HCT116 (cell line): ENCODE measurements at regions not wholly inside any gene's neighbourhood (a gene's known extent, or its start where the extent isn't known, plus 50 kb on each side); places are given as distances from the start of the nearest gene placed in this dataset.

Experiments
- ATAC-seq: fragments of 200-7000 bp; cut with Tn5 transposase; 2 replicates; pipeline ENCODE4 v1.9.1; 2020; ENCODE audit warnings: mild to moderate bottlenecking, moderate library complexity
- BruUV-seq: library from RNA; stranded (reverse); fragments of 400-500 nt; replicated peaks from 2 replicates; lab custom pipeline; 2021; lab: Mats Ljungman, UMichigan
- CTCF ChIA-PET: fragments of 300-600 bp; sonication (Branson Sonifier 250); formaldehyde crosslinking; loops from one replicate; lab custom pipeline; 2021; ENCODE audit warnings: antibody characterized with exemption; lab: Charles Lee
- POLR2A ChIA-PET: fragments of 300-600, 350-600 bp; sonication (Branson Sonifier 250); formaldehyde crosslinking; loops from one replicate; lab custom pipeline; 2021; ENCODE audit warnings: antibody characterized with exemption; lab: Charles Lee
- RAD21 ChIA-PET, 2 experiments: fragments of 300-600 bp; sonication (Branson Sonifier 250); formaldehyde crosslinking; loops; one replicate each; lab custom pipeline; 2023; ENCODE audit warnings: low total read pairs in 2 of 2; ENCODE audit not compliant: uncharacterized antibody in 2 of 2, unreplicated experiment in 2 of 2, low non-redundant PET in 1 of 2; lab: Charles Lee
- DNase-seq: peaks from one replicate; pipeline ENCODE4 v3.0.0-alpha.2; 2010; ENCODE audit warnings: low read depth, low spot score
- H2AFZ ChIP-seq: fragments of 200-600 bp; shearing (Covaris generic), sonication (generic); 2 replicates; pipeline ENCODE4 v1.6.1; 2017; ENCODE audit warnings: low read depth, mixed run types, mixed read lengths, antibody characterized with exemption, low read length; ENCODE audit not compliant: poor library complexity, severe bottlenecking
- H3K27ac ChIP-seq: 2 replicates; pipeline ENCODE4 v1.5.1; 2012; ENCODE audit warnings: low read depth, low read length
- H3K27me3 ChIP-seq: fragments of 200-600 bp; sonication (generic); 2 replicates; pipeline ENCODE4 v1.6.1; 2016; ENCODE audit warnings: mixed run types, low read length, mixed read lengths; ENCODE audit not compliant: insufficient read depth
- H3K36me3 ChIP-seq, 2 experiments: fragments of 200-500 bp in 1 of 2; fragments of 200-600 bp in 1 of 2; sonication (Bioruptor generic) in 1 of 2; sonication (generic) in 1 of 2; 2 replicates each; pipeline versions ENCODE4 v1.5.1 to v1.6.1; 2014 to 2016; ENCODE audit warnings: low read length in 2 of 2, inconsistent platforms in 1 of 2, mixed read lengths in 1 of 2, mixed run types in 1 of 2; ENCODE audit not compliant: insufficient read depth in 2 of 2, control insufficient read depth in 1 of 2
- H3K4me1 ChIP-seq, 2 experiments: fragments of 200-600 bp in 1 of 2; sonication (generic) in 1 of 2; 2 replicates each; pipeline versions ENCODE4 v1.5.1 to v1.6.1; 2012 to 2017; ENCODE audit warnings: low read length in 2 of 2, inconsistent platforms in 1 of 2, mild to moderate bottlenecking in 1 of 2, mixed read lengths in 1 of 2, mixed run types in 1 of 2, moderate library complexity in 1 of 2; ENCODE audit not compliant: insufficient read depth in 2 of 2, control insufficient read depth in 1 of 2
- H3K4me2 ChIP-seq: fragments of 200-600 bp; sonication (generic); 2 replicates; pipeline ENCODE4 v1.6.1; 2017; ENCODE audit warnings: mixed run types, low read length, mixed read lengths
- H3K4me3 ChIP-seq, 2 experiments: fragments of 200-600 bp in 1 of 2; sonication (generic) in 1 of 2; replicated peaks in 1 of 2; 2 replicates each; pipeline ENCODE4 v1.5.1; 2011 to 2016; ENCODE audit warnings: low read length in 2 of 2, control low read depth in 1 of 2, low read depth in 1 of 2, mild to moderate bottlenecking in 1 of 2, mixed read lengths in 1 of 2, mixed run types in 1 of 2
- H3K79me2 ChIP-seq: fragments of 200-600 bp; sonication (generic); 2 replicates; pipeline ENCODE4 v1.6.1; 2017; ENCODE audit warnings: mild to moderate bottlenecking, mixed run types, low read length, moderate library complexity, mixed read lengths; ENCODE audit not compliant: insufficient read depth
- H3K9ac ChIP-seq: fragments of 200-600 bp; sonication (generic); 2 replicates; pipeline ENCODE4 v1.6.1; 2016; ENCODE audit warnings: low read length, mixed read lengths
- H3K9me2 ChIP-seq: fragments of 200-600 bp; sonication (generic), shearing (Covaris generic); 2 replicates; pipeline ENCODE4 v1.6.1; 2017; ENCODE audit warnings: mixed run types, mild to moderate bottlenecking, moderate library complexity; ENCODE audit not compliant: insufficient read depth
- H3K9me3 ChIP-seq, 2 experiments: fragments of 200-500 bp in 1 of 2; fragments of 200-600 bp in 1 of 2; sonication (Bioruptor generic) in 1 of 2; sonication (generic) in 1 of 2; 2 replicates each; pipeline ENCODE4 v1.6.1; 2014 to 2017; ENCODE audit warnings: low read length in 2 of 2, mixed read lengths in 2 of 2, inconsistent platforms in 1 of 2, low read depth in 1 of 2, mild to moderate bottlenecking in 1 of 2, mixed run types in 1 of 2, moderate library complexity in 1 of 2; ENCODE audit not compliant: control insufficient read depth in 1 of 2, insufficient read depth in 1 of 2
- H4K20me1 ChIP-seq: fragments of 200-600 bp; sonication (generic), shearing (Covaris generic); 2 replicates; pipeline ENCODE4 v1.6.1; 2017; ENCODE audit warnings: mixed run types, mild to moderate bottlenecking, moderate library complexity; ENCODE audit not compliant: insufficient read depth
- CBX3 ChIP-seq: IDR thresholded peaks from 2 replicates; pipeline ENCODE4 v1.6.1; 2012; ENCODE audit warnings: low read depth
- CEBPB ChIP-seq: IDR thresholded peaks from 2 replicates; pipeline ENCODE4 v1.6.1; 2012; ENCODE audit warnings: low read depth
- CTCF ChIP-seq, 3 experiments: fragments of 200-600 bp in 1 of 3; sonication (generic) in 1 of 3; IDR thresholded peaks in 2 of 3; conservative IDR thresholded peaks in 1 of 3; 2 replicates each; pipeline ENCODE4 v1.5.1; 2012 to 2017; ENCODE audit warnings: low read depth in 2 of 3, low read length in 2 of 3, antibody characterized with exemption in 1 of 3, borderline replicate concordance in 1 of 3, control low read depth in 1 of 3, mild to moderate bottlenecking in 1 of 3, mixed read lengths in 1 of 3, mixed run types in 1 of 3, moderate library complexity in 1 of 3; ENCODE audit not compliant: insufficient read depth in 1 of 3
- EGR1 ChIP-seq: IDR thresholded peaks from 2 replicates; pipeline ENCODE4 v1.6.1; 2012; ENCODE audit warnings: low read depth
- EZH2phosphoT487 ChIP-seq: fragments of 200-600 bp; IDR thresholded peaks from 2 replicates; pipeline ENCODE4 v1.6.1; 2018; ENCODE audit warnings: antibody characterized with exemption, borderline replicate concordance
- FOSL1 ChIP-seq: IDR thresholded peaks from 2 replicates; pipeline ENCODE4 v1.6.1; 2012; ENCODE audit warnings: low read depth
- POLR2AphosphoS5 ChIP-seq: IDR thresholded peaks from 2 replicates; pipeline ENCODE4 v1.6.1; 2011; ENCODE audit warnings: mild to moderate bottlenecking, low read depth, low read length, moderate library complexity
- RAD21 ChIP-seq: IDR thresholded peaks from 2 replicates; pipeline ENCODE4 v1.6.1; 2012; ENCODE audit warnings: low read depth, mild to moderate bottlenecking
- SIN3A ChIP-seq: IDR thresholded peaks from 2 replicates; pipeline ENCODE4 v1.6.1; 2012; ENCODE audit warnings: low read depth
- SP1 ChIP-seq: IDR thresholded peaks from 2 replicates; pipeline ENCODE4 v1.6.1; 2012; ENCODE audit warnings: low read depth
- SRF ChIP-seq: IDR thresholded peaks from 2 replicates; pipeline ENCODE4 v1.6.1; 2012; ENCODE audit warnings: low read depth
- YY1 ChIP-seq: IDR thresholded peaks from 2 replicates; pipeline ENCODE4 v1.6.1; 2011; ENCODE audit warnings: low read length, low read depth, moderate library complexity, mild to moderate bottlenecking; ENCODE audit not compliant: insufficient replicate concordance; ENCODE audit errors: extremely low read depth
- ZFX ChIP-seq: fragments of 450-650 bp; IDR thresholded peaks from 2 replicates; pipeline ENCODE4 v1.6.1; 2017
- ZNF274 ChIP-seq: fragments of 200-500 bp; sonication (Bioruptor generic); IDR thresholded peaks from 2 replicates; pipeline ENCODE4 v1.6.1; 2014; ENCODE audit warnings: mild to moderate bottlenecking, low read depth, low read length, inconsistent platforms
- intact Hi-C: fragments of 100-400 bp; cut with micrococcal nuclease; formaldehyde crosslinking; loops from 2 replicates; pipeline ENCODE4 v1.10.0; 2022
- TF ChIP-seq, protein P1 (sequence below): IDR thresholded peaks from 2 replicates; pipeline ENCODE4 v1.6.1; 2012
- TF ChIP-seq, protein P2 (sequence below): IDR thresholded peaks from 2 replicates; pipeline ENCODE4 v1.6.1; 2011; ENCODE audit warnings: mild to moderate bottlenecking, low read length, moderate library complexity; ENCODE audit not compliant: insufficient replicate concordance; ENCODE audit errors: extremely low read depth
- TF ChIP-seq, protein P3 (sequence below): IDR thresholded peaks from 2 replicates; pipeline ENCODE4 v1.6.1; 2012; ENCODE audit warnings: low read depth

DNA sequence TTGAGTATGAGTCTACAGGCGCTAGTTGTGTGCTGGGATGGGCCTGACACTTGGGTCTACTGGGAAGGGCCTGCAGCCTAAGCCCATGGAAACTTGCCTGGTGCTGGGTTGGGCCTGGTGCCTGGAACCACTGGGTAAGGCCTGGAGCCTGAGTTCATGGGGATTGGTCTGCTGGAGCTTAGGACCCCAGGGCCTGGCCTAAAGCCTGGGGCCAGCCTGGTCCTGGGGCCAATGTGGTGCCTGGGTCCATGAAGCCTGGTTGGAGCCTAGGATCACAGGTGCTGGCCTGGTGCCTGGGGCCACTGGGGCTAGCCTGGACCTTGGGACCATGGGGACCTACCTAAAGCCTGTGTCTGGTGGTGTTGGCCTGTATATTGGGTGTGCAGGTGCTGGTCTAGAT lies 270.3 kb upstream of the GRIA3 start (continued):
- TF ChIP-seq SIN3A (no peak), FOSL1 (no peak), CTCF (IDR thresholded peaks at IDR 0.05 in 2 of 3, conservative IDR thresholded peaks at IDR 0.05 in 1 of 3; ENCODE audit: borderline replicate concordance in 1 of 3, insufficient read depth in 1 of 3, low read depth in 2 of 3, low read length in 2 of 3) (no peak), YY1 (no peak), ZNF274 (no peak)
- TF ChIP-seq, protein P1, sequence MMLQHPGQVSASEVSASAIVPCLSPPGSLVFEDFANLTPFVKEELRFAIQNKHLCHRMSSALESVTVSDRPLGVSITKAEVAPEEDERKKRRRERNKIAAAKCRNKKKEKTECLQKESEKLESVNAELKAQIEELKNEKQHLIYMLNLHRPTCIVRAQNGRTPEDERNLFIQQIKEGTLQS: no peak
- TF ChIP-seq, protein P2, sequence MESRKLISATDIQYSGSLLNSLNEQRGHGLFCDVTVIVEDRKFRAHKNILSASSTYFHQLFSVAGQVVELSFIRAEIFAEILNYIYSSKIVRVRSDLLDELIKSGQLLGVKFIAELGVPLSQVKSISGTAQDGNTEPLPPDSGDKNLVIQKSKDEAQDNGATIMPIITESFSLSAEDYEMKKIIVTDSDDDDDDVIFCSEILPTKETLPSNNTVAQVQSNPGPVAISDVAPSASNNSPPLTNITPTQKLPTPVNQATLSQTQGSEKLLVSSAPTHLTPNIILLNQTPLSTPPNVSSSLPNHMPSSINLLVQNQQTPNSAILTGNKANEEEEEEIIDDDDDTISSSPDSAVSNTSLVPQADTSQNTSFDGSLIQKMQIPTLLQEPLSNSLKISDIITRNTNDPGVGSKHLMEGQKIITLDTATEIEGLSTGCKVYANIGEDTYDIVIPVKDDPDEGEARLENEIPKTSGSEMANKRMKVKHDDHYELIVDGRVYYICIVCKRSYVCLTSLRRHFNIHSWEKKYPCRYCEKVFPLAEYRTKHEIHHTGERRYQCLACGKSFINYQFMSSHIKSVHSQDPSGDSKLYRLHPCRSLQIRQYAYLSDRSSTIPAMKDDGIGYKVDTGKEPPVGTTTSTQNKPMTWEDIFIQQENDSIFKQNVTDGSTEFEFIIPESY: no peak

- intact Hi-C loops: no loop called here
- no peak for ATAC-seq
- CTCF ChIA-PET: no interaction called here
- TF ChIP-seq SP1 (no peak), FOSL1 (no peak), CBX3 (no peak), ZNF274 (no peak), SIN3A (no peak), EZH2phosphoT487 (no peak), CEBPB (no peak), RAD21 (no peak), SRF (no peak), POLR2AphosphoS5 (no peak), ZFX (no peak), EGR1 (no peak)
- TF ChIP-seq, protein P2: no peak
- TF ChIP-seq, protein P3, sequence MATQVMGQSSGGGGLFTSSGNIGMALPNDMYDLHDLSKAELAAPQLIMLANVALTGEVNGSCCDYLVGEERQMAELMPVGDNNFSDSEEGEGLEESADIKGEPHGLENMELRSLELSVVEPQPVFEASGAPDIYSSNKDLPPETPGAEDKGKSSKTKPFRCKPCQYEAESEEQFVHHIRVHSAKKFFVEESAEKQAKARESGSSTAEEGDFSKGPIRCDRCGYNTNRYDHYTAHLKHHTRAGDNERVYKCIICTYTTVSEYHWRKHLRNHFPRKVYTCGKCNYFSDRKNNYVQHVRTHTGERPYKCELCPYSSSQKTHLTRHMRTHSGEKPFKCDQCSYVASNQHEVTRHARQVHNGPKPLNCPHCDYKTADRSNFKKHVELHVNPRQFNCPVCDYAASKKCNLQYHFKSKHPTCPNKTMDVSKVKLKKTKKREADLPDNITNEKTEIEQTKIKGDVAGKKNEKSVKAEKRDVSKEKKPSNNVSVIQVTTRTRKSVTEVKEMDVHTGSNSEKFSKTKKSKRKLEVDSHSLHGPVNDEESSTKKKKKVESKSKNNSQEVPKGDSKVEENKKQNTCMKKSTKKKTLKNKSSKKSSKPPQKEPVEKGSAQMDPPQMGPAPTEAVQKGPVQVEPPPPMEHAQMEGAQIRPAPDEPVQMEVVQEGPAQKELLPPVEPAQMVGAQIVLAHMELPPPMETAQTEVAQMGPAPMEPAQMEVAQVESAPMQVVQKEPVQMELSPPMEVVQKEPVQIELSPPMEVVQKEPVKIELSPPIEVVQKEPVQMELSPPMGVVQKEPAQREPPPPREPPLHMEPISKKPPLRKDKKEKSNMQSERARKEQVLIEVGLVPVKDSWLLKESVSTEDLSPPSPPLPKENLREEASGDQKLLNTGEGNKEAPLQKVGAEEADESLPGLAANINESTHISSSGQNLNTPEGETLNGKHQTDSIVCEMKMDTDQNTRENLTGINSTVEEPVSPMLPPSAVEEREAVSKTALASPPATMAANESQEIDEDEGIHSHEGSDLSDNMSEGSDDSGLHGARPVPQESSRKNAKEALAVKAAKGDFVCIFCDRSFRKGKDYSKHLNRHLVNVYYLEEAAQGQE: no peak
These were observed 269.8 kb upstream of the GRIA3 start for GRCh38 chrX:122914256-122914655.

More at GRCh38 chrX:122914256-122914655, 269.8 kb upstream of the GRIA3 start:
- Histone ChIP-seq H3K36me3 (no peaks in the 10 kb centered on the region), H3K9ac (no peak overlapping the region), H3K79me2 (no peaks in the 10 kb centered on the region), H3K4me2 (no peak overlapping the region), H4K20me1 (no peaks in the 10 kb centered on the region), H3K27ac (no peak overlapping the region), H2AFZ (no peak overlapping the region), H3K9me3 (no peaks in the 10 kb centered on the region), H3K27me3 (no peaks in the 10 kb centered on the region), H3K4me3 (no peak overlapping the region), H3K9me2 (no peaks in the 10 kb centered on the region), H3K4me1 (no peaks in the 10 kb centered on the region)
- BruUV-seq: no TSS peak
- RAD21 ChIA-PET: no interaction called here
- no peak for DNase-seq
- POLR2A ChIA-PET: no interaction called here
